Breast epithelium (tissue), 3 donors: ENCODE measurements at regions not wholly inside any gene's neighbourhood (a gene's known extent, or its start where the extent isn't known, plus 50 kb on each side); places are given as distances from the start of the nearest gene placed in this dataset.

Experiments
- POLR2A ChIP-seq: fragments of 450-650 bp; IDR thresholded peaks from one replicate; pipeline ENCODE4 v1.6.1; 2016; ENCODE audit warnings: antibody characterized with exemption, mild to moderate bottlenecking, moderate library complexity
- TF ChIP-seq, protein P1 (sequence below), 3 donors: fragments of 450-650 bp; IDR thresholded peaks; one replicate each; pipeline ENCODE4 v1.5.1; 2016 to 2017; ENCODE audit warnings: antibody characterized with exemption in 3 of 3, mild to moderate bottlenecking in 3 of 3, moderate library complexity in 3 of 3

DNA sequence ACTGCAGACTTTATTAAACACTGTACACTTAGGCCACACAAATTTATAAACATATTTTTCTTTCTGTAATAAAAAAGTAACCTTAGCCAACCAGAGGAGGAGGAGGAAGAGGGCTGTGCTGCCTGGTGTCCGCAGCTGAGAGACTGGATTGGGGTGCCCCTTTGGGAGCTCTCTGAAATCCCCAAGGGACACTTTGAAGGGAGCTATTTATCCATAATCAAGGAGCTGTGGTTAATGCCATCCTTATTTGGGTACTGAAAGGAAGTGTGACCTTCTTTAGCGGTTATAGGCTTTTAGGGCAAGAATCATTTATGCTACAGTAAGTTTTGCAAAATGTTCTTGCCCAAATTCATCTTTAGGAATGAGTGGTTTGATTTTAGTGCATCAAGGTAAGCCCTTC, 125.8 kb downstream of the RASSF10 start:
- TF ChIP-seq POLR2A = no peak
- TF ChIP-seq, protein P1, sequence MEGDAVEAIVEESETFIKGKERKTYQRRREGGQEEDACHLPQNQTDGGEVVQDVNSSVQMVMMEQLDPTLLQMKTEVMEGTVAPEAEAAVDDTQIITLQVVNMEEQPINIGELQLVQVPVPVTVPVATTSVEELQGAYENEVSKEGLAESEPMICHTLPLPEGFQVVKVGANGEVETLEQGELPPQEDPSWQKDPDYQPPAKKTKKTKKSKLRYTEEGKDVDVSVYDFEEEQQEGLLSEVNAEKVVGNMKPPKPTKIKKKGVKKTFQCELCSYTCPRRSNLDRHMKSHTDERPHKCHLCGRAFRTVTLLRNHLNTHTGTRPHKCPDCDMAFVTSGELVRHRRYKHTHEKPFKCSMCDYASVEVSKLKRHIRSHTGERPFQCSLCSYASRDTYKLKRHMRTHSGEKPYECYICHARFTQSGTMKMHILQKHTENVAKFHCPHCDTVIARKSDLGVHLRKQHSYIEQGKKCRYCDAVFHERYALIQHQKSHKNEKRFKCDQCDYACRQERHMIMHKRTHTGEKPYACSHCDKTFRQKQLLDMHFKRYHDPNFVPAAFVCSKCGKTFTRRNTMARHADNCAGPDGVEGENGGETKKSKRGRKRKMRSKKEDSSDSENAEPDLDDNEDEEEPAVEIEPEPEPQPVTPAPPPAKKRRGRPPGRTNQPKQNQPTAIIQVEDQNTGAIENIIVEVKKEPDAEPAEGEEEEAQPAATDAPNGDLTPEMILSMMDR (IDR thresholded peaks at IDR 0.05) = no peak
